ENCODE measurements at regions not wholly inside any gene's neighbourhood (a gene's known extent, or its start where the extent isn't known, plus 50 kb on each side); places are given as distances from the start of the nearest gene placed in this dataset.

DNA sequence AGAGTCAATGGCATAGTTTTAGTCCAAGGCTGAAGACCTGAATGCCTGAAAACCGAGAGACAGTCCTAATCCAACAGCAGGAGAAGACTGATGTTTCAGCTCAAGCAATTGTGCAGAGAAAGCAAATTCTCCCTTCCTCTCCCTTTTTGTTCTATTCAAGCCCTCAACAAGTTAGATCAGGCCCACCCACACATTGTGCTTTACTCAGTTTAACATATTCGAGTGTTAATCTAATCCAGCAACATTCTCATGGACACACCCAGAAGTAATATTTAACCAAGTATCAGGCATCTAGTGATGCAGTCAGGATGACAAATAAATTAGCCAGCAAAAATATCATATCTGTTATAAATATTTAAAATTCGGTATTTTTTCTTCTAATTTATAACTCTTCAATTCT, 261.1 kb downstream of the HDGFL1 start:
- no peaks in the 10 kb centered on the region for H3K9me3 ChIP-seq
- no peak overlapping the region for H3K4me3 ChIP-seq
- H3K36me3 ChIP-seq, result no peaks in the 10 kb centered on the region
- H3K27ac ChIP-seq, result no peak overlapping the region
- TF ChIP-seq, protein P1, sequence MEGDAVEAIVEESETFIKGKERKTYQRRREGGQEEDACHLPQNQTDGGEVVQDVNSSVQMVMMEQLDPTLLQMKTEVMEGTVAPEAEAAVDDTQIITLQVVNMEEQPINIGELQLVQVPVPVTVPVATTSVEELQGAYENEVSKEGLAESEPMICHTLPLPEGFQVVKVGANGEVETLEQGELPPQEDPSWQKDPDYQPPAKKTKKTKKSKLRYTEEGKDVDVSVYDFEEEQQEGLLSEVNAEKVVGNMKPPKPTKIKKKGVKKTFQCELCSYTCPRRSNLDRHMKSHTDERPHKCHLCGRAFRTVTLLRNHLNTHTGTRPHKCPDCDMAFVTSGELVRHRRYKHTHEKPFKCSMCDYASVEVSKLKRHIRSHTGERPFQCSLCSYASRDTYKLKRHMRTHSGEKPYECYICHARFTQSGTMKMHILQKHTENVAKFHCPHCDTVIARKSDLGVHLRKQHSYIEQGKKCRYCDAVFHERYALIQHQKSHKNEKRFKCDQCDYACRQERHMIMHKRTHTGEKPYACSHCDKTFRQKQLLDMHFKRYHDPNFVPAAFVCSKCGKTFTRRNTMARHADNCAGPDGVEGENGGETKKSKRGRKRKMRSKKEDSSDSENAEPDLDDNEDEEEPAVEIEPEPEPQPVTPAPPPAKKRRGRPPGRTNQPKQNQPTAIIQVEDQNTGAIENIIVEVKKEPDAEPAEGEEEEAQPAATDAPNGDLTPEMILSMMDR (IDR thresholded peaks at IDR 0.05), result no peak
- intact Hi-C loops (cut with DNase I), result no loop called here
- no peaks in the 10 kb centered on the region for H3K27me3 ChIP-seq
- H3K9ac ChIP-seq (ENCODE audit: low read depth in 2 of 2, low read length in 2 of 2), result no peak overlapping the region
- DNase-seq, result no peak
- no peaks in the 10 kb centered on the region for H3K4me1 ChIP-seq

DNA sequence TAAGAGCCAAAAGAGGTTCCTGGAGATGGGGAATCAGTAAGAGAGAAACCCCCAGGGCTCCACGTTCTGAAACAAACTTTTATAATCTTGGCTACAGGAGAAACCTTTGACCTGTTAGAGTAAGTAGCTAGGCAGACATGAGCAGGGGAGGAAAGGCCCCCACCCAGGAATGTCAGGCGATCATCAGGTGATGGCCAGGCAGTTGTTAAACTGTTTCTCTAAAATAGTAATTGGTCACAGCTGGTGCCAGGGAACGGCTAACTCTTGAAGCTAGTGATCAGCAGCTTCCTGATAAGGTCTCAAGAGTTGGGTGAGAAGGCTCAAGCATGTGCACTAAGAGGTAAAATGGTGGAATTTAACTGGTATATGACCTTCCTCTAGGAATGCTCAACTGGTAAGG, 263.8 kb downstream of the HDGFL1 start:
- no peaks in the 10 kb centered on the region for H3K36me3 ChIP-seq
- intact Hi-C loops (cut with DNase I), result no loop called here
- DNase-seq, result no peak
- no peak overlapping the region for H3K27ac ChIP-seq
- no peaks in the 10 kb centered on the region for H3K27me3 ChIP-seq
- no peak overlapping the region for H3K9ac ChIP-seq (ENCODE audit: low read depth in 2 of 2, low read length in 2 of 2)
- no peak overlapping the region for H3K4me3 ChIP-seq
- TF ChIP-seq, protein P1 (IDR thresholded peaks at IDR 0.05), result no peak
- H3K4me1 ChIP-seq, result no peaks in the 10 kb centered on the region
- H3K9me3 ChIP-seq, result no peaks in the 10 kb centered on the region

DNA sequence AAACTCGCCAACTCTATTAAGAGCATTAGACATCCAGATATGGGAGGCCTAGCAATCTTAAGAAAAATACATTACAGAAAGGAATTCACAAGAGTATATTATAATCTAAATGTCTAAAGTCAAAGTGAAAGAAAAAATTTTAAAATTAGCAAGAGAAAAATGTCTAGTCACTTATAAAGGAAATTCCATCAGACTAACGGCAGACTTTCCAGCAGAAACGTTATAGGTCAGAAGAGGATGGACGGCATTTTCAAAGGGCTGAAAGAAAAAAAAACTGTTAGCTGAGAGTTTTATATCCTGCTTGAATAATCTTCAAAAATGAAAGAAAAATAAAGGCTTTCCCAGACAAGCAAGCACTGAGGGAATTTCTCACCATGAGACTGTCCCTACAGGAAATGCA, 269.0 kb downstream of the HDGFL1 start:
- no peaks in the 10 kb centered on the region for H3K27me3 ChIP-seq
- H3K4me3 ChIP-seq, result no peak overlapping the region
- no peak overlapping the region for H3K27ac ChIP-seq
- H3K36me3 ChIP-seq, result no peaks in the 10 kb centered on the region
- TF ChIP-seq, protein P1 (IDR thresholded peaks at IDR 0.05), result no peak
- no peaks in the 10 kb centered on the region for H3K9me3 ChIP-seq
- intact Hi-C loops (cut with DNase I), result no loop called here
- DNase-seq, result no peak
- no peak overlapping the region for H3K9ac ChIP-seq (ENCODE audit: low read depth in 2 of 2, low read length in 2 of 2)
- no peaks in the 10 kb centered on the region for H3K4me1 ChIP-seq

DNA sequence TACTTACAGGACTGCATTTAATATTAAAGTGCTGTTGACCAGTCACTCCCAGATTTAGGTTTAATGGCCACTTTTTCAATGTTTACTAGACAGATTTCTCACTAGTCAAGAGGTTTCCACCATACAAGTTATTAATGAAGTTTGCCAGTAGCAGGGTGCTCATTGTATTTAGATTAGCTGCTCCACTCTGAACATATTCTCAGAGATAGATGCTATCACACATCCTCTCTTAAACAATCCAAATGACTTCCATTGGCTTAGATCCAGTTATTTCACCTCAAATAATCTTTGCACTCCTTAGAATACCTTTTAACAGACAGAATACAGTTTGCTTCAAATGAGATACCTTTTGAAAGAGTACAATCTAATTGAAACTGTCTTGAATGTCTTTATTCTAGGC, 276.1 kb downstream of the HDGFL1 start:
- intact Hi-C loops (cut with DNase I), result no loop called here
- TF ChIP-seq, protein P1 (IDR thresholded peaks at IDR 0.05), result no peak

DNA sequence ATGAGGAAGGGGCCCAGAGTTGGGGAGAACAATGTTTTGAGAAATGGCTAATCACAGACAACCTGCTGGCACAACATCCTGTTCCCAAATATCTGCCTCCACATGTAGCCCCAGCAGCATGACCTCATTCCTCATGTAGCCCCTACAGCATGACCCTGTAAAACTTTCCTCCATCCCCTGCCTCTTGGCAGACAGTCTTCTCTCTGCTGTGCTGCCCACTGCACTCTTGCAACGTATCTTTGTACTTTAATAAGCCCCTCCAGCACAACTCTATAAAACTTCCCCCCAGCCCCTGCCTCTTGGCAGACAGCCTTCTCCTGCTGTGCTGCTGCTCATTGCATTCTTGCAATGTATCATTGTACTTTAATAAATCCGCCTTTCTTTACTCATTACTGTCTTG, 278.8 kb downstream of the HDGFL1 start:
- TF ChIP-seq, protein P1 (IDR thresholded peaks at IDR 0.05), result no peak
- H3K9me3 ChIP-seq, result no peaks in the 10 kb centered on the region
- H3K36me3 ChIP-seq, result no peaks in the 10 kb centered on the region
- H3K27ac ChIP-seq, result no peak overlapping the region
- H3K9ac ChIP-seq (ENCODE audit: low read depth in 2 of 2, low read length in 2 of 2), result no peak overlapping the region
- intact Hi-C loops (cut with DNase I), result no loop called here
- H3K27me3 ChIP-seq, result no peaks in the 10 kb centered on the region
- no peaks in the 10 kb centered on the region for H3K4me1 ChIP-seq
- DNase-seq, result no peak
- H3K4me3 ChIP-seq, result no peak overlapping the region

More for the DNA sequence above, 276.1 kb downstream of the HDGFL1 start:
- Histone ChIP-seq H3K9ac (ENCODE audit: low read depth in 2 of 2, low read length in 2 of 2) (no peak overlapping the region), H3K27ac (no peak overlapping the region), H3K4me3 (no peak overlapping the region), H3K27me3 (no peaks in the 10 kb centered on the region), H3K4me1 (no peaks in the 10 kb centered on the region), H3K9me3 (no peaks in the 10 kb centered on the region), H3K36me3 (no peaks in the 10 kb centered on the region)
- no peak for DNase-seq

DNA sequence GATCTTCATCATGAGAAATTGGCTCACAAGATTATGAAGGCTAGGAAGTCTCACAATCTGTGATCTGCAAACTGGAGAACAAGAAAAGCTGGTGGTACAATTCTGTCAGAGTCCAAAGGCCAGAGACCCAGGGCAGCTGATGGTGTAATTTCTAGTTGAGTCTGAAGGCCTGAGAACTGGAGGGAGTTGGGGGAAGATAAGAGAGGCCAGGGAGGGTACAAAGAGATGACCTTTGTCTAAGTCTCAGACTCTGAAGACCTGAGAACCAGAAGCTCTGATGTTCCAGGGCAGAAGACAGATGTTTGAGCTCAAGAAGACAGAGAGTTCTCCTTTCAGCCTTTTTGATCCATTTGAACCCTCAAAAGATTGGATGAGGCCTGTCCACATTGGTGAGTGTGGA, 280.6 kb downstream of the HDGFL1 start:
- DNase-seq, result no peak
- H3K9ac ChIP-seq (ENCODE audit: low read depth in 2 of 2, low read length in 2 of 2), result no peak overlapping the region
- no peaks in the 10 kb centered on the region for H3K4me1 ChIP-seq
- H3K9me3 ChIP-seq, result no peaks in the 10 kb centered on the region
- no peaks in the 10 kb centered on the region for H3K36me3 ChIP-seq
- TF ChIP-seq, protein P1 (IDR thresholded peaks at IDR 0.05), result no peak
- intact Hi-C loops (cut with DNase I), result no loop called here
- H3K27ac ChIP-seq, result no peak overlapping the region
- no peak overlapping the region for H3K4me3 ChIP-seq
- no peaks in the 10 kb centered on the region for H3K27me3 ChIP-seq
